HS-27A (cell line): ENCODE measurements at regions not wholly inside any gene's neighbourhood (a gene's known extent, or its start where the extent isn't known, plus 50 kb on each side); places are given as distances from the start of the nearest gene placed in this dataset.

Experiments
- DNase-seq: peaks from one replicate; pipeline ENCODE4 v3.0.0-alpha.2; 2012; ENCODE audit warnings: low read depth, missing footprints

GRCh38 chr18:44066541-44066940, 614.1 kb upstream of the SETBP1 start:
- DNase-seq: no peak

GRCh38 chr18:44067186-44067585, 613.5 kb upstream of the SETBP1 start:
- no peak for DNase-seq

- DNase-seq: no peak
These were observed 605.6 kb upstream of the SETBP1 start for GRCh38 chr18:44075038-44075437.

- peak; percentile 55 for DNase-seq
These were observed 601.1 kb upstream of the SETBP1 start for GRCh38 chr18:44079606-44080005.

GRCh38 chr18:44080054-44080453, 600.6 kb upstream of the SETBP1 start:
- DNase-seq: peak; percentile 3

GRCh38 chr18:44089732-44090131, 591.0 kb upstream of the SETBP1 start:
- no peak for DNase-seq

GRCh38 chr18:44090453-44090852, 590.2 kb upstream of the SETBP1 start:
- DNase-seq: no peak

- no peak for DNase-seq
These were observed 587.4 kb upstream of the SETBP1 start for GRCh38 chr18:44093253-44093652.

- no peak for DNase-seq
These were observed 584.7 kb upstream of the SETBP1 start for GRCh38 chr18:44096016-44096415.

- peak; percentile 51 for DNase-seq
These were observed 582.1 kb upstream of the SETBP1 start for GRCh38 chr18:44098551-44099098.

- no peak for DNase-seq
These were observed 573.5 kb upstream of the SETBP1 start for GRCh38 chr18:44107187-44107586.

GRCh38 chr18:44111337-44111736, 569.4 kb upstream of the SETBP1 start:
- DNase-seq: no peak

GRCh38 chr18:44117821-44118220, 562.9 kb upstream of the SETBP1 start:
- DNase-seq: no peak

GRCh38 chr18:44119607-44120006, 561.1 kb upstream of the SETBP1 start:
- DNase-seq: no peak

- no peak for DNase-seq
These were observed 556.9 kb upstream of the SETBP1 start for GRCh38 chr18:44123743-44124142.

- no peak for DNase-seq
These were observed 555.2 kb upstream of the SETBP1 start for GRCh38 chr18:44125446-44125845.

GRCh38 chr18:44126598-44126997, 554.1 kb upstream of the SETBP1 start:
- no peak for DNase-seq

- DNase-seq: no peak
These were observed 552.3 kb upstream of the SETBP1 start for GRCh38 chr18:44128365-44128764.

GRCh38 chr18:44130376-44130942, 550.2 kb upstream of the SETBP1 start:
- no peak for DNase-seq

GRCh38 chr18:44133483-44133882, 547.2 kb upstream of the SETBP1 start:
- DNase-seq: no peak

- no peak for DNase-seq
These were observed 546.2 kb upstream of the SETBP1 start for GRCh38 chr18:44134447-44134846.

- DNase-seq: no peak
These were observed 544.9 kb upstream of the SETBP1 start for GRCh38 chr18:44135741-44136140.

- DNase-seq: no peak
These were observed 544.4 kb upstream of the SETBP1 start for GRCh38 chr18:44136326-44136725.

- no peak for DNase-seq
These were observed 537.6 kb upstream of the SETBP1 start for GRCh38 chr18:44143072-44143471.
